GM12891 (cell line): ENCODE measurements at regions not wholly inside any gene's neighbourhood (a gene's known extent, or its start where the extent isn't known, plus 50 kb on each side); places are given as distances from the start of the nearest gene placed in this dataset.

ENCODE experiments used
- PAX5 ChIP-seq: IDR thresholded peaks from 2 replicates; pipeline ENCODE4 v1.6.1; 2011; ENCODE audit warnings: low read length, moderate library complexity, mild to moderate bottlenecking; ENCODE audit not compliant: insufficient read depth, severe bottlenecking
- POLR2A ChIP-seq: IDR thresholded peaks from 2 replicates; pipeline ENCODE4 v1.6.1; 2011; ENCODE audit warnings: low read depth, low read length, control low read depth
- POLR2AphosphoS5 ChIP-seq: IDR thresholded peaks from 2 replicates; pipeline ENCODE4 v1.6.1; 2011; ENCODE audit warnings: low read depth, low read length, control low read depth
- SPI1 ChIP-seq: IDR thresholded peaks from 2 replicates; pipeline ENCODE4 v1.6.1; 2011; ENCODE audit warnings: low read depth, low read length, control low read depth
- TAF1 ChIP-seq: IDR thresholded peaks from 2 replicates; pipeline ENCODE4 v1.6.1; 2011; ENCODE audit warnings: low read depth, low read length, control low read depth

- no peak for TF ChIP-seq POLR2A
- TF ChIP-seq POLR2AphosphoS5: no peak
- no peak for TF ChIP-seq TAF1
- no peak for TF ChIP-seq SPI1
- no peak for TF ChIP-seq PAX5
Observed at GRCh38 chr5:68995845-68996545, 97.8 kb upstream of the SLC30A5 start.
